ENCODE measurements at regions not wholly inside any gene's neighbourhood (a gene's known extent, or its start where the extent isn't known, plus 50 kb on each side); places are given as distances from the start of the nearest gene placed in this dataset.
"Not testable (repeated sequence)": the region's sequence is repeated elsewhere in the genome, so short reads cannot be mapped to it uniquely, and the experiment has no call there.

GRCh38 chr14:38355473-38355872 is 99.6 kb upstream of the CLEC14A start:
- DNase-seq (ENCODE audit: low read depth in 2 of 2, low spot score in 1 of 2): not testable (repeated sequence)

- DNase-seq (ENCODE audit: low read depth in 2 of 2, low spot score in 1 of 2): no peak
Observed at GRCh38 chr14:38350102-38350501, 94.2 kb upstream of the CLEC14A start.

GRCh38 chr14:38342803-38343202 is 86.9 kb upstream of the CLEC14A start:
- DNase-seq (ENCODE audit: low read depth in 2 of 2, low spot score in 1 of 2): no peak

DNA sequence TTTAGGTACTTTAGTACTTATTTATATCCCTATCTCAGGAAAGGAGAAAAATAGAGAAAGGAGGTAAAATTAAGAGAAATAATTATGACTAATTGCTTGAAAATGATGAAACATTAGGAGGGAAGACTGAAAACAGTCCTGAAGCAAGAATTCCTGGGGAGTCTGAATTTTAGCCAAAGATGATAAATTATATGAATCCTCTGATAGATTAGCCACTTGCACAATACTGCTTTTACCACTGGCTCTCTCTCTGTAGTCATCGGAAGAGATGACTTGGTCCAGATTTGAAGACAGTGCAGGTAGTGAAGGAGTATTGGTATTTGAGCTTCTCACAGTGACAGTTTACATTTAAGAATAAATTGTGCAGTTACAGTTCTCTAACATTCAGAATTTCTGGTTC is 83.8 kb upstream of the CLEC14A start:
- DNase-seq (ENCODE audit: low read depth in 2 of 2, low spot score in 1 of 2): no peak

DNA sequence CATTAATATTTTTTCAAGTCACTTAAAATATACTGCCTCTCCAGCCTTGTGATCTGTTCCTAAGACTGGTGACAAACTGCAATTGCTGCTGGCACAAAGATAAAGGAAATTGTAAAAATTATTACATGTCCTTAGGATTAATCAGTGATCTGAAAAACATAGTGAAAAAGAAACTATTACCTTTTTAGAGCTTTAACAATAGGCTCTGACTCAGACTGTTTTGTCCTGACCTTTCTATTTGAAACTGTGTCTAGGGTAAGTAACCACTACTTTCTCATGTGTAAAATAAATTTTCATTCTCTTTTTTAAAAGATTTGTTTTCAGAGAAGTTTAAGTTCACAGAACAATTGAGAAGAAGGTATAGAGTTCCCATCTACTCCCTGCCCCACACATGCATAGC is 80.4 kb upstream of the CLEC14A start:
- no peak for DNase-seq (ENCODE audit: low read depth in 2 of 2, low spot score in 1 of 2)

DNA sequence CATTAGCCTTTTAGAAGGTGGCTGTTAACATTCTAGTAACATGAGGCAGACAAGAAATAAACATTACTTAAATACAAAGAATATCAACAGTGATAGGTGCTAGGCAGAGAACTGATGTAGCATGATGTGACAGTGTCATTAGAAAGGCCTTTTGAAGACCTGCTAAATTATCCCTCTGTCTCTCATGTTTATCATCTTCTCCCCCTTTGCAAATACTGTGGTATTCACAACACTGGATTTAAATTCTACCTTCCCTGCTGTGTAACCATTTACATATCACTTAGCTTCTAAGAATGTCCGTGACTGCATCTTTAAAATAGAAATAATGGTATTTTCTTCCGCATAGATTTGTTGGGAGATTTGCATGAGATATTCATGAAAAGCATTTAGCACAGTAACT is 74.4 kb upstream of the CLEC14A start:
- DNase-seq (ENCODE audit: low read depth in 2 of 2, low spot score in 1 of 2): no peak

DNA sequence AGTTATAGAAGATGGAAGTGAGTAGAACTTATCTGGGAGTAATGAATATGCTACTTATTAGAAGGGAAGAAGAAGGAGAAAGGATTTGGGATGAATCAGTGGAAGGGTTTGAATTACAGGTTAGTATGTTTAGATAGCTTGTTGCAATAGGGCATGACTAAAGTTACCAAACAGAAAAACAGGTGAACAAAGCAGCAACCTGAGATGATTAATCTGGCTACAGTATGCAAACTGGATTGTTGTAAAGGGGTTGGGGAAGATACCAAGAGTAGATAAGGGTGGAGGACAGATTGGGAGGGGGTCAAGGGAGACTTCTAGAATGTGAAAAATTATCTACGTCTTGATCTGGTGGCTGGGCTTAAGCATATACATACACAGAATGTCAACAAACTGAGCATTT is 73.4 kb upstream of the CLEC14A start:
- no peak for DNase-seq (ENCODE audit: low read depth in 2 of 2, low spot score in 1 of 2)

DNA sequence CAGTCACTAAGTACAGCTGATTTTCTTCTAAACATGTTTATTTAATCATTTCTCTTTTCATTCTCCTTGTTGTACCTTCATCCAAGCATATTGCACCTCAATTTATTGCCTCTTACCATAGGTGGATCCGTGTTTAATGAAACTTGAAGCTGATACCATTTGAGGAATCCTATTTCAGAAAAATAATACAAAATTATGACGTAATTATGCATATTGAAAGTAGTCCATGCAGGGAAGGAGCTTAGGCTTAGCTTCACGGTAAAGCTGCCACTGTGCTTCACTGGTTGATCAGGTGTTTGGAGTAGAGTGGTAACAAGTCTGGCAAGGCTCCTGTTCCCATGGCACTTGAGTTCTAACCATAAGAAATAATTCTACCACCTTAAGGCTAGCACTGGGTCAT is 61.0 kb upstream of the CLEC14A start:
- DNase-seq (ENCODE audit: low read depth in 2 of 2, low spot score in 1 of 2): no peak

DNA sequence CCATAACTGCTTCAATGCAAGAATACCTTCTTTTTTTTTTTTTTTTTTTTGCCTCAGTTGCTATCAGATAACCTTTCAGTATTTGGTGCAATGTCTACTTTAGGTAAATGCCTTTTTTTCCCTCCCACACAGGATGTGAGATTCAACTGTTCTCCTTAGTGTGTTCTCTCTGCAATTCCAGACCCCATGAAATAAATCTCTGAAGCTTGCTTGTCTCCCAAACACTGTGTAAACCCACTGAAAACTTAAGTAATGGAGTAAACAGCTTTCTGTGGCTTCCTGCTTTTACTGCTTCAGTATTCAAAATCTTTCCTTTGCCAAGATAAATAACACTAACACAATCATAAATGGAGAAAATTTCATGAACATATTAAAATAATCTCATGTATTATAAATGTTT is 55.8 kb upstream of the CLEC14A start:
- DNase-seq (ENCODE audit: low read depth in 2 of 2, low spot score in 1 of 2): no peak

GRCh38 chr14:38310420-38310995 is 54.6 kb upstream of the CLEC14A start:
- no peak for DNase-seq (ENCODE audit: low read depth in 2 of 2, low spot score in 1 of 2)

DNA sequence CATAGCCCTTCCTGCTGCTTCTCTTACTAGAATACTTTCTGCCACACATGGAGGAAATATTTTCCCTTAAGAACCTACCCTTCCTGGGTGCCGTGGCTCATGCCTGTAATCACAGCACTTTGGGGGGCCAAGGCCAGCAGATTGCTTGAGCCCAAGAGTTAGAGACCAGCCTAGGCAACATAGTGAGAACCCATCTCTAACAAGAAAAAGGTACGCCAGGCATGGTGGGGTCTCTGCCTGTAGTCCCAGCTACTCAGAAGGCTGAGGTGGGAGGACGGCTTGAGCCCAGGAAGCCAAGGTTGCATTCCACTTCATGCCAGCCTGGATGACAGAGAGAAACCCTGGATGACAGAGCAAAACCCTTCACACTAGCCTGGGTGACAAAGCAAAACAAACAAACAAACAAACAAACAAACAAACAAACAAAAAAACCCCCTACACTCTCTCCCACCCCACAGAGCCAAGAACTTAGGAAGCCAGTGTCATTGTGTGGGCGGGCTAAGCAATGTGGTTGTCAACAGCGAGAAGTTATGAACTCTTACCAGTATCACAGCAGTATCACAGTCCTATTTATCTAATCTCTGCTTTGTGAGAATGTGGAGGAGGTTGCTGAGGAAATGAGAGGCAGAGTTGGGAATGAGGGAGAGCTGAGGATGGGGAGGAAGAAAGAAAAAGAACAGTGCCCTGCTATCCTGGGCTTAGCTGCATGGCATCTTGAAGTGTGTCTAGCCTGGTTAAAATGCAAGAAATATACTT is 53.8 kb upstream of the CLEC14A start:
- DNase-seq (ENCODE audit: low read depth in 2 of 2, low spot score in 1 of 2): no peak
